ENCODE measurements at regions not wholly inside any gene's neighbourhood (a gene's known extent, or its start where the extent isn't known, plus 50 kb on each side); places are given as distances from the start of the nearest gene placed in this dataset.

DNA sequence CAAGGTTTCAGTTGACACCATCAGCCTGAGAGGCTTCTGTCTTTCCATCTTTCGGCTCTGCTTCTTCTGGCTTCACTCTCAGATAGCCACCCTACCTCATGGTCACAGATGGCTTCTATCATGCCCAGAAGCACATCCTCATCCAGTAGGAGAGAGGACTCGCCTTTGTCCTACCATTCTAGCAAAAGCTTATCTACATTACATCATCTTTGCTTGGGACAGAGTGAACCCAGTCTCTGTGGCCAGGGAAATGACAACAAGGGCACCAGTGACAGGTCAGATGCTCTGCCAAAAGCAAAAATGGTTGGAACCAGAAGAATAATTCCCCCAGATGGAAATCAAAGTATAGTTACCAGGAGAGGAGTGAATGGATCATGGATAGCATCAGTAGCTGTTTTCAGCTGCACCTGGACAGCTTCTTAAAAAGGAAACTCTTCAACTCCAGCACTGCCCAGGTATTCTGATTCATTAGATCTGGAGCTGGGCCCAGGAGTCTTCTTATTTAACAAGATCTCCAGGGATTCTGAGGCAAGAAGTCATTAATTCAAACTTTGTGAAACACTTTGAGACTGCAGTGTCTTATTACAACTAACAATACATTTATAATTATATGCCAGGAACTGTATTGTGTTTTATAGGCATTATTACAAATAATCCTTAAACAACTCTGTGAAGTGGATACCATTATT is 257.7 kb upstream of the UBE2E3 start:
- TF ChIP-seq, protein P1, sequence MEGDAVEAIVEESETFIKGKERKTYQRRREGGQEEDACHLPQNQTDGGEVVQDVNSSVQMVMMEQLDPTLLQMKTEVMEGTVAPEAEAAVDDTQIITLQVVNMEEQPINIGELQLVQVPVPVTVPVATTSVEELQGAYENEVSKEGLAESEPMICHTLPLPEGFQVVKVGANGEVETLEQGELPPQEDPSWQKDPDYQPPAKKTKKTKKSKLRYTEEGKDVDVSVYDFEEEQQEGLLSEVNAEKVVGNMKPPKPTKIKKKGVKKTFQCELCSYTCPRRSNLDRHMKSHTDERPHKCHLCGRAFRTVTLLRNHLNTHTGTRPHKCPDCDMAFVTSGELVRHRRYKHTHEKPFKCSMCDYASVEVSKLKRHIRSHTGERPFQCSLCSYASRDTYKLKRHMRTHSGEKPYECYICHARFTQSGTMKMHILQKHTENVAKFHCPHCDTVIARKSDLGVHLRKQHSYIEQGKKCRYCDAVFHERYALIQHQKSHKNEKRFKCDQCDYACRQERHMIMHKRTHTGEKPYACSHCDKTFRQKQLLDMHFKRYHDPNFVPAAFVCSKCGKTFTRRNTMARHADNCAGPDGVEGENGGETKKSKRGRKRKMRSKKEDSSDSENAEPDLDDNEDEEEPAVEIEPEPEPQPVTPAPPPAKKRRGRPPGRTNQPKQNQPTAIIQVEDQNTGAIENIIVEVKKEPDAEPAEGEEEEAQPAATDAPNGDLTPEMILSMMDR (IDR thresholded peaks at IDR 0.05): no peak
- no peak for TF ChIP-seq POLR2A (IDR thresholded peaks at IDR 0.05)
